Endometrial microvascular endothelial cells (primary cell): ENCODE measurements at regions not wholly inside any gene's neighbourhood (a gene's known extent, or its start where the extent isn't known, plus 50 kb on each side); places are given as distances from the start of the nearest gene placed in this dataset.
"Not testable (repeated sequence)": the region's sequence is repeated elsewhere in the genome, so short reads cannot be mapped to it uniquely, and the experiment has no call there.

ENCODE experiments used
- in situ Hi-C: cut with HindIII; loops from 2 replicates; pipeline ENCODE4 v1.10.0; 2017; ENCODE audit warnings: low sequenced_read_pairs, low pct_unique_long_range_greater_than_20kb; ENCODE audit errors: inconsistent ontology term

GRCh38 chr5:166750376-166750775, 1541.1 kb upstream of the WWC1 start:
- in situ Hi-C loops = no loop called here

GRCh38 chr5:166758151-166758550, 1533.3 kb upstream of the WWC1 start:
- in situ Hi-C loops = no loop called here

DNA sequence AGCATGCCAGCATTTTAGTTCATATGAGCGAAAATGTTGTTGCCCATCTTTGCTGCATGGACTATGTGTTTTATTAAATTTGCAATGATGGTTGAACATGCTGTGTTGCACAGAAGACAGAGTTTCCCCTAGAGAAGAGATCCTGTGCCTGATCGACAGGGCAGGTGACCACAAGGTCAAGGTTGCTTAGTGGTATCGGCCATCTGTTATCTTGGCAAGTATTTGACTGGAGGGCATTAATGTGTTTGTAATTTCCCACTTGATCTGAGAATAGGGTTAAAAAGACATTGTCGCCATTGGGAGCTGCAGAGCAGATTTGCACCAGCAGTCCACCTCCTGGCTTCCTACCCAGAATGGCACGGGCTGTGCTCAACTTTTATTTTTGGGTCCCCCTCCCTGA, 1523.6 kb upstream of the WWC1 start:
- in situ Hi-C loops = no loop called here

DNA sequence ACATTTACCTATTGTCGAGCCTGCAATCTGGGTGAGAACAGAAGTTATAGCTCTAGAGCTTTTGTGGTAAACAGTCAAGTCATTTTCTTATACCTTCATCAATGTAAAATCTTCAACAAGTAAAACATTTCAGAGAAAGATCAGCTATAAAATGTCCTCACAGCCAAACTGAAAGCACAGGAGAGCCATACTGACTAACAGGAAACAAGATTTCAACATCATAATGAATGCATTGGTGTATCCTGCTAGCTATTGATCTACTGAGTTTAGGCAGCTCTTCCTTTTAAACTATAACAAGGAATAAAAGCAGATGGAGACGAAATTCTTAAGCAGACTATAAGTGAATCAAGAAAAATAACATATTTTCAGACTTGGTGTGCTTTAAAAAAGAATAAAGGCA, 1522.9 kb upstream of the WWC1 start:
- in situ Hi-C loops = no loop called here

DNA sequence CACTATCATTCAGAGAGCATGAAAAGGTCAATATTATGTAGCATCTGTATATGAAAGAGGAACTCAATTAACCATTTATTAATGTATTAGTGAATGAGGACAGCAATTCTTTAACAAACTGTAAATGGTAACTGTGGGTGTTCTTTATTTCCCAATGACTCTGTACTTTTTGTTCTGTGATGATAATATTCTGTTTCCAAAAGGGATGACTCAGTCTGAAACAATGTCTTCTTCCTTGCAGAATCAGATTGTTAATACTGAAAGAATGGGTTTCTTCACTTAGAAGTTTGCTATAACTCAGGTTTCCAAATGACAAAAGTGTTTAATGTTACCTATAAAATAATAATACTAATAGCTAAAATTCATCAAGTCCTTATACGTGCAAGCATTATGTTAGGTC, 1518.7 kb upstream of the WWC1 start:
- in situ Hi-C loops = no loop called here

DNA sequence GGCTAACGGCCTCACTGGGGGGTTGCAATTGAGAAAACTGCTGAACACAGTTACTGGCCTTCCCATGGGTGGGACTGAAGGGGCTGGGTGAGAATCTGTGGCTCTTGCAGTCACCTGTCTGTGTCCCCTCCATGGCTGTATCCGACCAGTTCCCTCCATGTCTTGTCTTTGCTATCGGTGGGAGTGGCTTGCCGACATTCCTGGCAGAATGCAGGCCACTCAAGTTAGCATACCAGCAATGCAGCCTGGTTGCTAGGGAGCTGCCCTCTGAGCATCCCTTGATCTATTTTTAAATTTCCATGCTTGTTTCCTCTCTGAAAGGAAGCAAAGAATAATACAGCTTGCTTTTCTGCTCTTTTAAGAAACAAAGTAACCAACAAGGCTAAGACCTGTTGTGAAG, 1509.7 kb upstream of the WWC1 start:
- in situ Hi-C loops = no loop called here

DNA sequence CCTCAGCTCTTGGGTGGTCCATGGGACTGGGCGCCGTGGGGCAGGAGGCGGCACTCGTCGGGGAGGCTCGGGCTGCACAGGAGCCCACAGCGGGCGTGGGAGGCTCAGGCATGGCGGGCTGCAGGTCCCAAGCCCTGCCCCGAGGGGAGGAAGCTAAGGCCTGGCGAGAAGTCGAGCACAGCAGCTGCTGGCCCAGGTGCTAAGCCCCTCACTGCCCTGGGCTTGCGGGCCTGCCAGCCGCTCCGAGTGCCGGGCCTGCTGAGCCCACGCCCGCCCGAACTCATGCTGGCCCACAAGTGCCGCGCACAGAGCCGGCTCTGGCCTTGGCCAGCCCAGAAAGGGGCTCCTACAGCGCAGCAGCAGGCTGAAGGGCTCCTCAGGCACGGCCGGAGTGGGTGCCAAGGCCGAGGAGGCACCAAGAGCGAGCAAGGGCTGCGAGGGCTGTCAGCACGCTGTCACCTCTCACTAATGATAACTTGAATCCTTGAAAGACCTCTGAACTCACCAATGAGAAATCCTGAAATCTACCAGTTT, 1506.8 kb upstream of the WWC1 start:
- in situ Hi-C loops = no loop called here

- in situ Hi-C loops = no loop called here
These were observed 1505.3 kb upstream of the WWC1 start for GRCh38 chr5:166786178-166786577.

- in situ Hi-C loops = no loop called here
These were observed 1504.6 kb upstream of the WWC1 start for GRCh38 chr5:166786889-166787288.

GRCh38 chr5:166788050-166788449, 1503.4 kb upstream of the WWC1 start:
- in situ Hi-C loops = no loop called here

GRCh38 chr5:166795756-166796155, 1495.7 kb upstream of the WWC1 start:
- in situ Hi-C loops = no loop called here

DNA sequence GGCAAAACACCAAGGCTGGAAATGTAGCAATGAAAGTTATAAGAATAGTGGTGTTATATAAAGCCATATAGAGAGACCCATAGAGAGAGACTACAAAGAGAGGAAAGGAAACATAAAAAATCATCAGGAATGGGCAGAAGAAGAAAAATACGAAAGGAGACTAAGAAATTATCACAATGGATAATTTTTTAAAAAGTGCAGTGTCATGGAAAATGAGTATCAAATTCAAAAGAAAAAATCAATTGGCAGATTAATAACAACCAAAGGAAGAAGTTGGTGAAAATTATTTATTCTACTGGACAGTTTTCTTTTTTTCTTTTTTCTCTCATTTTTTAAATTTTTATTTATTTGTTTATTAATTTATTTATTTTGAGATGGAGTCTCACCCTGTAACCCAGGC, 1488.4 kb upstream of the WWC1 start:
- in situ Hi-C loops = no loop called here

DNA sequence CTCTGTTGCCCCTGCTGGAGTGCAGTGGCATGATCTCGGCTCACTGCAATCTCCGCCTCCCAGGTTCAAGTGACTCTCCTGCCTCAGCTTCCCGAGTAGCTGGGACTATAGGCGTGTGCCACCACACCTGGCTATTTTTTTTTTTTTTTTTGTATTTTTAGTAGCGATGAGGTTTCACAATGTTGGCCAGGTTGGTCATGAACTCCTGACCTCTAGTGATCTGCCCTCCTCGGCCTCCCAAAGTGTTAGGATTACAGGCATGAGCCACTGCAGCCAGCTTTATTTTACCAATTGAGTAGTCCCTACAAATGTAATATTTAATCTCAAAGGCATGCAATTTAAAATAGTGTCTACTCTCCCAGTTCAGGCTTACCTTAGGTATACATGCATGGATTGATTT, 1487.2 kb upstream of the WWC1 start:
- in situ Hi-C loops = not testable (repeated sequence)

- in situ Hi-C loops = not testable (repeated sequence)
These were observed 1486.8 kb upstream of the WWC1 start for GRCh38 chr5:166804693-166805092.

DNA sequence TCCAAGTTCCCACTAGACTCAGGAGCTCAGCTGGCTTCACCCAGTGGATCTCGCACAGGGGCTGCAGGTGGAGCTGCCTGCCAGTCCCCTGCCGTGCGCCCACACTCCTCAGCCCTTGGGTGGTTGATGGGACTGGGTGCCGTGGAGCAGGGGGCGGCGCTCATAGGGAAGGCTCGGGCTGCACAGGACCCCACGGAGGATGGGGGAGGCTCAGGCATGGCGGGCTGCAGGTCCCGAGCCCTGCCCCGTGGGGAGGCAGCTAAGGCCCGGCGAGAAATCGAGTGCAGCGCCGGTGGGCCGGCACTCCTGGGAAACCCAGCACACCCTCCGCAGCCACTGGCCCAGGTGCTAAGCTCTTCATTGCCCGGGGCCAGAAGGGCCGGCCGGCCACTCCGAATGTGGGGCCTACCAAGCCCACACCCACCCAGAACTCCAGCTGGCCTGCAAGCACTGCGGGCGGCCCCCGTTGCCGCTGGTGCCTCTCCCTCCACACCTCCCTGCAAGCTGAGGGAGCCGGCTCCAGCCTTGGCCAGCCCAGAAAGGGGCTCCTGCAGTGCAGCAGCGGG, 1481.3 kb upstream of the WWC1 start:
- in situ Hi-C loops = not testable (repeated sequence)

DNA sequence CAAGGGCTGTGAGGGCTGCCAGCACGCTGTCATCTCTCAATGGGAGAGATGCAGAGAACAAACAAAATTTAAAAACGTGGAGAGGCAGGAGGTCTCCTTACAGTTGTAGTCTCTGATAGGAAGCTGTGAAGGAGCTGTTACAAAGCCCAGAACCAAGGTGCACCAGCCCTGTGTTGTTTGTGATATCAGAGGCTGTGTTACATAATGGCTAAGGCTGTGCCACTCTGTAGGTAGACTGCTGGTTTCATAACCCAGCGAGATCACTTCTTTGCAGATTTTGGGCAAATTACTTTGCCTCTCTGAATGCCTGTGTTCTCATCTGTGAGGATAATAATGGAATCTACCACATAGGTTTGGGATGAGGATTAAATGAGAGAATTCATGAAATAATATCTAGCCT, 1480.7 kb upstream of the WWC1 start:
- in situ Hi-C loops = no loop called here

DNA sequence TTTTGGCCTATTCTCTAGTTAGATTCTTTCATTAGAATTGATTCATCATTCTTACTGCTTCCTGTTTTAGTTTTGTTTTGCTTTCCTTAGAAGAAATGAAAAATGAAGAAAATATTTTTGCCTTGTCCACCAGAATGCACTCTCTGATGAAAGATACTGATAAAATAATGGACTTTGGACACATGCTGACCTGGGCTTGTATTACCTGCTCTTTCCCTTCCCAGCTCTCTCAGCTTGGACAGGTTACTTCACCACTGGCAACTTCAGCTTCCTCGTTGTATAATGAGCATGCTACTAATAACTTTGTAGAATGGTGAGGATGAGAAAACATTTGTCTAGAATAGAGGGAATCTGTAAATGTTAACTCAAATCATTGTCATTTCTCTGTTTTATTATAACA, 1468.1 kb upstream of the WWC1 start:
- in situ Hi-C loops = no loop called here

GRCh38 chr5:166834246-166834645, 1457.2 kb upstream of the WWC1 start:
- in situ Hi-C loops = no loop called here

GRCh38 chr5:166845044-166845443, 1446.4 kb upstream of the WWC1 start:
- in situ Hi-C loops = no loop called here

DNA sequence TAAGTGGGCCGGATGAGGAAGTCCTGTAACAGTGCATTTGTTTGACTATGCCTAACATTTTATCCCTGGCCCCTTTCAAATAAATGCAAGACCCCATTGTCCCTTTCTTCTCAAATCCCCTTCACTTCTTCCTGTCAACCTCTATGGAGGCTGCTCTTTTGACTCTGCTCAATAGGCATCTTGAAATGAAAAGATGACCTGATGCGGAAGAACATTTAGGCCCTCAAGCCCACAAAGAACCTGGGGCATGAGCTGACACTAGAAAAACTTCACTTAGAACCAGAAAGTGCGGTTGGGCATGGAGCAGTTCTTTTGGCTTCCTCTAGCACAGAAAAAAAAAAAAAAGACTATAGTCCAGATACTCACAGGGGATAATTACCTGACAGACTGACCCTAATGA, 1434.7 kb upstream of the WWC1 start:
- in situ Hi-C loops = no loop called here

DNA sequence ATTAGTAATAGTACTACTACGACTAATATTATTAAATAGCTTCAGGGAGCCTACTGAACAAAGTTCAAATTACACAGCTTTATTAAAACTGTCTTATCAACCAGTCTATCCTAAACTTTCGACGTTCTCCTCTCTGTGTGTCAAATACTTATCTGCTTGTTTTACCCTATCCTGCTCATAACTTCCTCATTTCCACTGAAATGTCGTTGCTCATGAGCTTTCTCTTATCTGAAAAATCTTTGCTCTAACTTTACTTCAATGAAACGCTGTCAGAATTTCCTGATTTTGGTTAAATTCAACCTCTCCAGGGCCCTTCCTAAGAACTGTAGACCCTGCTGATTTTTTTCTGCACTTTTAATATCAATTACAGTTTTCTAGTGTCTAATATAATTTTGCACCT, 1431.0 kb upstream of the WWC1 start:
- in situ Hi-C loops = no loop called here
